ENCODE measurements at regions not wholly inside any gene's neighbourhood (a gene's known extent, or its start where the extent isn't known, plus 50 kb on each side); places are given as distances from the start of the nearest gene placed in this dataset.

GRCh38 chr11:11135820-11136476 is 217.1 kb downstream of the CSNK2A3 start:
- DNase-seq, result no peak

- no peak for DNase-seq
Measured at GRCh38 chr11:11129118-11129517, 223.9 kb downstream of the CSNK2A3 start.

- DNase-seq, result no peak
Measured at GRCh38 chr11:11125618-11126017, 227.4 kb downstream of the CSNK2A3 start.

- DNase-seq, result no peak
Measured at GRCh38 chr11:11122749-11123148, 230.3 kb downstream of the CSNK2A3 start.

- DNase-seq, result no peak
Measured at GRCh38 chr11:11119917-11120316, 233.1 kb downstream of the CSNK2A3 start.

GRCh38 chr11:11117730-11118129 is 235.3 kb downstream of the CSNK2A3 start:
- DNase-seq, result no peak

GRCh38 chr11:11115475-11115874 is 237.6 kb downstream of the CSNK2A3 start:
- no peak for DNase-seq

- DNase-seq, result no peak
Measured at GRCh38 chr11:11113626-11114025, 239.4 kb downstream of the CSNK2A3 start.

GRCh38 chr11:11108026-11108425 is 245.0 kb downstream of the CSNK2A3 start:
- no peak for DNase-seq

- no peak for DNase-seq
Measured at GRCh38 chr11:11107076-11107723, 245.8 kb downstream of the CSNK2A3 start.

GRCh38 chr11:11105361-11105760 is 247.5 kb upstream of the ZBED5 start:
- DNase-seq, result no peak

GRCh38 chr11:11095831-11096723 is 238.2 kb upstream of the ZBED5 start:
- DNase-seq, result no peak

GRCh38 chr11:11090495-11090894 is 232.6 kb upstream of the ZBED5 start:
- DNase-seq, result no peak

GRCh38 chr11:11089805-11090204 is 232.0 kb upstream of the ZBED5 start:
- no peak for DNase-seq

GRCh38 chr11:11086979-11087378 is 229.1 kb upstream of the ZBED5 start:
- no peak for DNase-seq

GRCh38 chr11:11085580-11085979 is 227.7 kb upstream of the ZBED5 start:
- no peak for DNase-seq

- no peak for DNase-seq
Measured at GRCh38 chr11:11084337-11084736, 226.5 kb upstream of the ZBED5 start.

- no peak for DNase-seq
Measured at GRCh38 chr11:11083441-11083840, 225.6 kb upstream of the ZBED5 start.

- DNase-seq, result no peak
Measured at GRCh38 chr11:11082646-11083045, 224.8 kb upstream of the ZBED5 start.

- no peak for DNase-seq
Measured at GRCh38 chr11:11081776-11082175, 223.9 kb upstream of the ZBED5 start.

GRCh38 chr11:11081288-11081687 is 223.4 kb upstream of the ZBED5 start:
- DNase-seq, result no peak

GRCh38 chr11:11078344-11079086 is 220.7 kb upstream of the ZBED5 start:
- DNase-seq, result no peak

- no peak for DNase-seq
Measured at GRCh38 chr11:11077898-11078297, 220.0 kb upstream of the ZBED5 start.

Data from dermis blood vessel endothelial cell (primary cell).